ENCODE measurements at regions not wholly inside any gene's neighbourhood (a gene's known extent, or its start where the extent isn't known, plus 50 kb on each side); places are given as distances from the start of the nearest gene placed in this dataset.

DNA sequence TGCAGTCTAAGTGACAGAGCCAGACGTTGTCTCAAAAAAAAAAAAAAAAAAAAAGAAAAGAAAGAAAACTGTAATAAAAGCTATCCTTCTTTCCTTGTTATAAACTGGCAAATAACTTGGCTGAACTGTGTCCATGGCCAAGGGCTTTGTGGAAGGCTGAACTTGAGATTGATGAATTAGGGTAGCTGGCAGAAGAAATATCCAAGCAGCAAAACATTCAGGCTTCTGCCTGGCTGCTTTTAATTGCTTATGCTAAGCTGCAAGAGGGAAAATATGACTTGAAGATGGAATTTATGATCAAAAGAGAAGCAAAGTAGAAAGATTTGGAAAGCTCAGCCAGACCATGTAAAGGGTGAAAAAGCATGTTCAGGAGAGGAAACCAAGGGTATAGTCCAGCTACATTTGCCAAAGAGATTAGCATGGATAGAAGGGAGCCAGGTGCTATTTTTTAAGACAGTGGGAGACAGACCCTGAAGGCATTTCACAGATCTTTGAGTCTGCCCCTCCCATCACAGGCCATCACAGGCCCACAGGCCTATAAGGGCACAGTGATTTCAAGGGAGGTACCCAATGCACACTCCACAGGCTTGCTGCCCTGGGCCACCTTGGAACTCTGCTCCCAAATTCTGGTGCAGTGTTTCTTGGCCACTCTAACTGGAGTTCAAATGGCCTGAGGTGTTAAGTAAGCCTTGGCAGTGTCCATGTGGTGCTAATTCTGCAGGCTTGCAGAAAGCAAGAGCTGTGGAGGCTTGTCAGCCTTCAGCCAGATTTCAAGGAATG is 226.0 kb downstream of the AEBP2 start:
- TF ChIP-seq EZH2phosphoT487 (IDR thresholded peaks at IDR 0.05; ENCODE audit: borderline replicate concordance, low read depth, low read length), result no peak
- TF ChIP-seq, protein P1, sequence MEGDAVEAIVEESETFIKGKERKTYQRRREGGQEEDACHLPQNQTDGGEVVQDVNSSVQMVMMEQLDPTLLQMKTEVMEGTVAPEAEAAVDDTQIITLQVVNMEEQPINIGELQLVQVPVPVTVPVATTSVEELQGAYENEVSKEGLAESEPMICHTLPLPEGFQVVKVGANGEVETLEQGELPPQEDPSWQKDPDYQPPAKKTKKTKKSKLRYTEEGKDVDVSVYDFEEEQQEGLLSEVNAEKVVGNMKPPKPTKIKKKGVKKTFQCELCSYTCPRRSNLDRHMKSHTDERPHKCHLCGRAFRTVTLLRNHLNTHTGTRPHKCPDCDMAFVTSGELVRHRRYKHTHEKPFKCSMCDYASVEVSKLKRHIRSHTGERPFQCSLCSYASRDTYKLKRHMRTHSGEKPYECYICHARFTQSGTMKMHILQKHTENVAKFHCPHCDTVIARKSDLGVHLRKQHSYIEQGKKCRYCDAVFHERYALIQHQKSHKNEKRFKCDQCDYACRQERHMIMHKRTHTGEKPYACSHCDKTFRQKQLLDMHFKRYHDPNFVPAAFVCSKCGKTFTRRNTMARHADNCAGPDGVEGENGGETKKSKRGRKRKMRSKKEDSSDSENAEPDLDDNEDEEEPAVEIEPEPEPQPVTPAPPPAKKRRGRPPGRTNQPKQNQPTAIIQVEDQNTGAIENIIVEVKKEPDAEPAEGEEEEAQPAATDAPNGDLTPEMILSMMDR (conservative IDR thresholded peaks at IDR 0.05; ENCODE audit: low read length), result no peak
